ENCODE measurements at regions not wholly inside any gene's neighbourhood (a gene's known extent, or its start where the extent isn't known, plus 50 kb on each side); places are given as distances from the start of the nearest gene placed in this dataset.

GRCh38 chr2:76579911-76580310 is 869.2 kb upstream of the GCFC2 start:
- DNase-seq (ENCODE audit: low spot score), result no peak

- no peak for DNase-seq (ENCODE audit: low spot score)
These were observed 862.3 kb upstream of the GCFC2 start for GRCh38 chr2:76572981-76573380.

- no peak for DNase-seq (ENCODE audit: low spot score)
These were observed 859.1 kb upstream of the GCFC2 start for GRCh38 chr2:76569819-76570218.

- DNase-seq (ENCODE audit: low spot score), result no peak
These were observed 856.8 kb upstream of the GCFC2 start for GRCh38 chr2:76567478-76567877.

DNA sequence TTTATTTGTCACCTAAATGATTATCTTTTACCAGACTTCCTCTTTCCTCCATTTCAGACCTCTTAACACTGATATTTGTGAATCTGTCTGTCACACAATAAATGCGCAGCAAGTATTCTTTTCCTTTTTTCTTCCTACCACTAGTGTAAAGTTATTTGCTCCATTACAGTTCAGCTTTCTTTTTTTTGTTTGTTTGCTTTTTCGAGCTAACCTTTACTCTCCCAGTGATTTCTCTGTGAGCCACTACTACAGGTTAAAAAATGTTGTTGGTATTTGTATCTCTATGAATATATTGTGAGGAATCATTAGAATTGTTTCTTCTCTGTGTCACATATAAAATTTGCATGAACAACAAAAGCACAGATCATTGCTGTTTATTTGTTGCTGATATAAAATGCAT is 854.0 kb upstream of the GCFC2 start:
- no peak for DNase-seq (ENCODE audit: low spot score)

DNA sequence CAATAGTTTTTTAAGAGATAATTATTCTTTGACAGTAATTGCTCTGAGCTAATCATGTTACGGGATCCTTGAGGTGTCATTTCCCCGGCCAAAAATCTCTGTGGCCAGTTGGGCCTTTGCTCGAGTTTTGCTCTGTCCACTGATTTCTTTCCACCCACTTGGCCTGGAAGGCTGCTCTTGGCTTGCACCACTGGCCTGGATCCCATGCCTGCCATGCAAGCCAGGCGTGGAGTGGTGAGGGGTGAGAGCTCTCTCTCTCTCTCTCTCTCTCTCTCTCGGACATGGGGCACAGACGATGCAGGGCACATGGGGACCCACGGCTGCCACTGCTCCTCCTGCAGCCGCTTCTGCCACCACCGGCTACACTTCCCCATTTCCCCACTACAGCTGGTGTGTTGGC is 853.0 kb upstream of the GCFC2 start:
- no peak for DNase-seq (ENCODE audit: low spot score)

GRCh38 chr2:76558157-76558556 is 847.4 kb upstream of the GCFC2 start:
- DNase-seq (ENCODE audit: low spot score), result no peak

- no peak for DNase-seq (ENCODE audit: low spot score)
These were observed 845.3 kb upstream of the GCFC2 start for GRCh38 chr2:76556018-76556417.

GRCh38 chr2:76546207-76546606 is 835.5 kb upstream of the GCFC2 start:
- DNase-seq (ENCODE audit: low spot score), result no peak

DNA sequence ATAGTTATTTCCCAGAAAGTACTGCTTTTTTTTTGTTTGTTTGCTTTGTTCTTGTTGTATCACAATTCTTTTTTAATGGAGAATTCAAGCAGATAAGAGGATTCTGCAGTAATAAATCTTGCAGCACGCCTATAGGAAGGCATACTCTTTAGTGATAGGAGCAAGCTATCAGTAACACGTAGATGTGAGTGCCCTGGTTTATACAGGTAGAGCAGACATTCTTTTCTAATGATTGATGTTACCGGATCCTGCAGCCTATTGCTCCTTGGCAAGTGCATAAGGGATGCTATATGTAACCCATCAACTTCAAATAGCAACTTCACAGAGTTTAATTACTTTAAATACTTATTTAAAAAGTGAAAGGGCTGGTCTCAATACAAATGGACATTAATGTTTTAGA is 834.2 kb upstream of the GCFC2 start:
- DNase-seq (ENCODE audit: low spot score), result no peak

- DNase-seq (ENCODE audit: low spot score), result no peak
These were observed 806.8 kb upstream of the GCFC2 start for GRCh38 chr2:76517574-76517909.

DNA sequence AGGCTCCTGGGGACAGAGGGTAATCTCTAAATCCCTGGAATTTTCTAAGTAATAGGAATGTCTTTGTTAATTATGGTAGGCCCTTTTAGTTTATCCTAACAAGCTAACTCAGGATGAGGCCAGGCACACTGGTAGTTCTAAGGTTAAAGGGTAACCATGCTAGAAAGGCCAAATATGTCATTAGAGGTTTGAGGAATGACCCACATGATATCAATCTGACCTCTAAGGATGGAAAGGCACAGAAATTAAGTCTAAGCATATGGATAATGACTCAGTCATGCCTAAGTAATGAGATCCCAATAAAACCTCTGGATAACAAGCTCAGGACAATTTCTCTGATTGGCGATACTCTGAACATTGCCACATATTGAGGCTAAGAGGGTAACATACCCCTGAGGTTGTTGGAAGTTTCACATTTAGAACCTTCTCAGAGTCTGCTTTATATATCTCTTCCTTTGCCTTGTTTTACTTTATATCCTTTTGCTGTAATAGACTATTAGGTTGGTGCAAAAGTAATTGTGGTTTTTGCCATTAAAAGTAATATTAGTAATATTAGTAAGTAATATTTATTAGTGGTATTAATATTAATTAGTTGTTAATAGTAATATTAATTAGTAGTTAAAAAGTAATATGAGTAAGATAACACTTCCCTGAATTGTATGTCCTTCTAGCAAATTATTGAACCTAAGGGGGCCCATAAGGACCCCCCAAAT is 806.3 kb upstream of the GCFC2 start:
- DNase-seq (ENCODE audit: low spot score), result no peak

- DNase-seq (ENCODE audit: low spot score), result no peak
These were observed 801.6 kb upstream of the GCFC2 start for GRCh38 chr2:76512201-76512820.

GRCh38 chr2:76506538-76506937 is 795.8 kb upstream of the GCFC2 start:
- DNase-seq (ENCODE audit: low spot score), result no peak

- DNase-seq (ENCODE audit: low spot score), result no peak
These were observed 790.9 kb upstream of the GCFC2 start for GRCh38 chr2:76501641-76502040.

DNA sequence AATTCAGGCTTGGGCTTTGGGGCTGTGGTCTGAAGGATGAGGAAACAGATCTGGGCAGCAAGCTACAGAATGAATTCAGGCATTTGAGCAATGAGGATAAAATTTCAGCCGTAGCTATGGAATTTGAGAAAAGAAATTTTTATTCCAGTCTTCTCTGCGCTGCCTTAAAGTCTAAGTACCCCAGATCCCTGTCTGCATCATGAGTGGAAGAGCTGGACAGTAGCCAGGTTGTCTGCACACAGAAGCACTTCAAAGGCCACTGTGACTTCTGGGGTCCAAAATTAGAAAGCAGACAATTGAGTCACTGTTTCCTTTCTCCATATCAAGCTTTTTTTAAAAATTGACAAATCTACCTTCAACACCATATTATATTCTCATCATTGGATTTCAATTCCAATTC is 787.6 kb upstream of the GCFC2 start:
- DNase-seq (ENCODE audit: low spot score), result no peak

- DNase-seq (ENCODE audit: low spot score), result no peak
These were observed 780.8 kb upstream of the GCFC2 start for GRCh38 chr2:76491503-76491902.

DNA sequence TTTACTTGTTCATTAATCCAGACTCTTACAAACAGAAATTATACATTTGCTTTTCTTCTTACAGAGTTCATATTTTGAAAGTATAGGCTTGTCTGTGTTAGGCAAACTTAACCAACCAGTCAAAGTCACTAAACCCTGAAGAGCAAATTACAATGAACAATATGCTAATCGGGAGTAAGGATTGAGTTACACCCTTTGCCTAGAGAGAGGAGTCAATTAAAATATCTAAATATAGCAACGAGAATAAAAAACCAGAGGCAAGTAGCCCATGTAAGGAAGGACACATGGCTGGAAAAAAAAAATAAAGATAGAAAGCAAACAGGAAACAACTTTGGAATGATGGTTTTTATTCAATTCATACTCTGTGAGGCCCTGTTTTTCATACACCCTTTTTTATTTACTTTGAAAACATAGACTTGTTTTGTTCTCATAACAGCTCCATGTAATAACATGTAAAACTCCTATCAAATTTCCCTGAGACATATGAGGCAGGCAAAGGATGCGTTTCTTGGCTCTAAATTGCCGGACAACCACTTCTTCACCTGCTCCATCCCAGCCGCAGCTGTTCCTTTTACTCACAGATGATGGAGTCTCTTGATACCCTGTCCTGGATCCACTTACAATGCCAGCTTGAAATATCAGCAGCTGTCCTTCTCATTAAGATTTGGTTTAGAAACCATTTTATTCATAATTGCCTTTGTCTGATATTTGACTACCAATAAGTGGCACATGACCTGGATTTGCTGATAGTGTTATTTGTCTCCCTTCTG is 767.7 kb upstream of the GCFC2 start:
- no peak for DNase-seq (ENCODE audit: low spot score)

DNA sequence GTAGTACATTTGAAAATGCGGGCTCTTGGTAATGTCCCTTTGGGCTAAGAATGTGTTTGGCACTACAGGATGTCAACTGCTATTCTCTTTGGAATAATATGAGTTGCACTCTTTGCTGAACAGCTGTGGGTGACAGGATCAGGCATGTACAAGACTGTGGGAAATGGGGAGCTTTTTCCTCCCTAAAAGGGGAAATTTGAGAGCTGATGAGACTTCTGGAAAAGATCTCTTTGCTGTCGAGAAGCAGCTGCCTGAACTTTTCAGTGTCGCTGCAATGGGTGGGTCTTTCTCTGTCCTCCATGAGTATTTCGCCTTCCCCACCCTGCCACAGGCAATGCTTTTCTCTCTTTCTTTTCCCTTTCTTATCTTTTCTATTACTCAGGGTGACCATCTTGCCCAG is 762.2 kb upstream of the GCFC2 start:
- DNase-seq (ENCODE audit: low spot score), result no peak

DNA sequence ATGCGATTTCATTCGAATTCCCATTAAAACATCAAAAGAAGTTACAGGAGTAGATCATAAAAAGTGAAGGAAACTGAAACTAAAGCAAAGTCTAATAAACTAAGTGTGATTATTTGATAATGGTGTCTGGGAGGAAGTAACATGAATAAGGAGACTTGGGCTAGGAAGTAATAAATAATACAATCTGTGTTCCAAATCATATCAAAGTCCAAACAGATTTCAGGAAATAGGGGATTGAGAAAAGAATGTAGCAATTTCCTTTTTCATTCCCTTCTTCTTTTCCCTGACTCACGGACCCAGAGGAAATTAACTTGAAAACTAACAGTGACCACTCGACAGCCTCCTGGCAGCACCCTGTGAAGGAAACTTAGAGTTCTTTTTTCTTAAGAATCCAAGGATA is 758.4 kb upstream of the GCFC2 start:
- no peak for DNase-seq (ENCODE audit: low spot score)

- no peak for DNase-seq (ENCODE audit: low spot score)
These were observed 756.6 kb upstream of the GCFC2 start for GRCh38 chr2:76467326-76467725.

GRCh38 chr2:76464310-76464709 is 753.6 kb upstream of the GCFC2 start:
- DNase-seq (ENCODE audit: low spot score), result no peak

- DNase-seq (ENCODE audit: low spot score), result no peak
These were observed 750.7 kb upstream of the GCFC2 start for GRCh38 chr2:76461431-76461830.

DNA sequence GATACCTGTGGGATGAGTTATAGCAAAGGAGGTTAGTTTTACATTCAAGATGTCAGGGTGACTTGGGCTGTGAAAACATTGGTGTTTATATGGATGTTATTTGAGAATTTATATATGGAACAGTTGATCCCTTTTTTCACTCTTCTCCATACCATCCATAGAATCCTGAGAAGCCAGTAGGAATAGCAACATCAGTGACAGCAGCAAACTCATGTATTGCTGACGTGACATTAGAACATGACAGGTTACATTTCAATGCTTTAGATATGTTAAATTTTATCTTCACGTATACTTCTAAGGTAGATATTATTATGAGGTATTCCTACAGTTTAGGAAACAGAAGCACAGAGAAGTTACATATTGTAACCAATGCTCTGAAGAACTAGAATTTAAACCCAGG is 745.2 kb upstream of the GCFC2 start:
- no peak for DNase-seq (ENCODE audit: low spot score)

Data from D341Med (cell line).